ENCODE measurements at regions not wholly inside any gene's neighbourhood (a gene's known extent, or its start where the extent isn't known, plus 50 kb on each side); places are given as distances from the start of the nearest gene placed in this dataset.

DNA sequence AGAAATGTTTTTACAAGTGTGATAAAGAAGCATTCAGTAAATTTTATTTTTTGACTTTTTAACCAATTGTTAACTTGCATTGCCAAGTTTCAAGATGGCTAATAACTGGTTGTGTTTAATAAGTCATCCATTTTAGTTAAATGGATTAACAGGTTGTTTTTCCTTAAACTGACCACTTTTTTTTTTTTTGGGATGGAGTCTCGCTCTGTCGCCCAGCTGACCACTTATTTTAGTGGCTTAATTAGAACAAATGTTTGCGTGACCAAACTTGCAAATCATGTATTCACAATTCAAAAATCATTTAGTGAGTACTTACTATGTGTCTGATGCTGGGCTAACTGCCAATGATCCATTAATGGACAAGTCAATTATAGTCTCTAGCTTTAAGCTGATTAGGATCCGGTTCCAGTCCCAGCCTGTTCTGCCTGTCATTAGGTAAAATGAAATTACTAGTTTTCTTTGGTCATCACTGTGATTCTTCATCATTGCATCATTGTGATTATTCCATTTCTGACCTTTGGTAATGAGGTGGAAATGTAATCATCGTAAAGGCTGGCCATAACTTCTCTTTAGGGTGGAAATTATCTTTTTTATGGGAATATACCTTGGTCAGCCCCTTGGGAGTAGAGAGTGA lies 729.2 kb upstream of the MARCKS start:
- no peaks in the 10 kb centered on the region for H3K27me3 Mint-ChIP-seq
- peaks cover 4% of the 10 kb centered on the region for H3K4me1 Mint-ChIP-seq (ENCODE audit: unreplicated experiment)
- TF ChIP-seq, protein P1, sequence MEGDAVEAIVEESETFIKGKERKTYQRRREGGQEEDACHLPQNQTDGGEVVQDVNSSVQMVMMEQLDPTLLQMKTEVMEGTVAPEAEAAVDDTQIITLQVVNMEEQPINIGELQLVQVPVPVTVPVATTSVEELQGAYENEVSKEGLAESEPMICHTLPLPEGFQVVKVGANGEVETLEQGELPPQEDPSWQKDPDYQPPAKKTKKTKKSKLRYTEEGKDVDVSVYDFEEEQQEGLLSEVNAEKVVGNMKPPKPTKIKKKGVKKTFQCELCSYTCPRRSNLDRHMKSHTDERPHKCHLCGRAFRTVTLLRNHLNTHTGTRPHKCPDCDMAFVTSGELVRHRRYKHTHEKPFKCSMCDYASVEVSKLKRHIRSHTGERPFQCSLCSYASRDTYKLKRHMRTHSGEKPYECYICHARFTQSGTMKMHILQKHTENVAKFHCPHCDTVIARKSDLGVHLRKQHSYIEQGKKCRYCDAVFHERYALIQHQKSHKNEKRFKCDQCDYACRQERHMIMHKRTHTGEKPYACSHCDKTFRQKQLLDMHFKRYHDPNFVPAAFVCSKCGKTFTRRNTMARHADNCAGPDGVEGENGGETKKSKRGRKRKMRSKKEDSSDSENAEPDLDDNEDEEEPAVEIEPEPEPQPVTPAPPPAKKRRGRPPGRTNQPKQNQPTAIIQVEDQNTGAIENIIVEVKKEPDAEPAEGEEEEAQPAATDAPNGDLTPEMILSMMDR (conservative IDR thresholded peaks at IDR 0.05): no peak
- H3K27ac Mint-ChIP-seq: no peak overlapping the region
- H3K9me3 Mint-ChIP-seq: no peaks in the 10 kb centered on the region
- no peaks in the 10 kb centered on the region for H3K36me3 Mint-ChIP-seq
- DNase-seq (ENCODE audit: extremely low spot score, unreplicated experiment): no peak
- H3K4me3 Mint-ChIP-seq: no peak overlapping the region

- no peak overlapping the region for H3K4me3 Mint-ChIP-seq
Measured at GRCh38 chr6:113128661-113129060, 728.5 kb upstream of the MARCKS start.

GRCh38 chr6:113129991-113130390 lies 727.2 kb upstream of the MARCKS start:
- H3K4me3 Mint-ChIP-seq: no peak overlapping the region
- TF ChIP-seq, protein P1 (conservative IDR thresholded peaks at IDR 0.05): no peak
- DNase-seq (ENCODE audit: extremely low spot score, unreplicated experiment): no peak
- H3K9me3 Mint-ChIP-seq: peaks cover 4% of the 10 kb centered on the region
- H3K27me3 Mint-ChIP-seq: no peaks in the 10 kb centered on the region
- H3K4me1 Mint-ChIP-seq (ENCODE audit: unreplicated experiment): no peaks in the 10 kb centered on the region
- no peak overlapping the region for H3K27ac Mint-ChIP-seq
- H3K36me3 Mint-ChIP-seq: no peaks in the 10 kb centered on the region

More at GRCh38 chr6:113128661-113129060, 728.5 kb upstream of the MARCKS start:
- TF ChIP-seq, protein P1 (conservative IDR thresholded peaks at IDR 0.05): no peak
- no peaks in the 10 kb centered on the region for H3K4me1 Mint-ChIP-seq (ENCODE audit: unreplicated experiment)
- no peaks in the 10 kb centered on the region for H3K27me3 Mint-ChIP-seq
- no peak overlapping the region for H3K27ac Mint-ChIP-seq
- peaks cover 4% of the 10 kb centered on the region for H3K9me3 Mint-ChIP-seq
- no peak for DNase-seq (ENCODE audit: extremely low spot score, unreplicated experiment)
- H3K36me3 Mint-ChIP-seq: no peaks in the 10 kb centered on the region

DNA sequence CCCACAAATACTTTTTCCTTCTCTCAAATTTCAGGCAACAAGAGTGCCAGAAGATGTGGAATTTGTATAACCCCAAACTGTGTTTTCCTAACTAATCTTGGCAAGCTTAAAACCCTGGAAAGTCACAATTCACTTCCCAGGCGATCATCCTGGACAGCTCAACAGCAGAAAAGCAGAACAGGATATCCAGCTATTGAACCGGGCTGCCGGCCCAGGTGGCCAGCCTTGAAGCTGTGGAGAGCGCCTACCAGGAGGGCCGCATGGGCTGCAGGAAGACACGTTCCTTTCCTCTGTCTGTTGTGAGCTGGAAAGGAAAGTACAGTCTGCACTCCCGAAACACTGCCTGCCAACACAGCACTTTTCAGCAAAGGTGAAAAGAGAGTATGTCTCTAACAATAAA lies 719.7 kb upstream of the MARCKS start:
- Mint-ChIP-seq H3K4me1 (ENCODE audit: unreplicated experiment) (no peaks in the 10 kb centered on the region), H3K9me3 (peaks cover 4% of the 10 kb centered on the region), H3K27ac (no peak overlapping the region), H3K27me3 (no peaks in the 10 kb centered on the region), H3K4me3 (no peak overlapping the region), H3K36me3 (no peaks in the 10 kb centered on the region)
- DNase-seq (ENCODE audit: extremely low spot score, unreplicated experiment): no peak
- TF ChIP-seq, protein P1 (conservative IDR thresholded peaks at IDR 0.05): no peak

DNA sequence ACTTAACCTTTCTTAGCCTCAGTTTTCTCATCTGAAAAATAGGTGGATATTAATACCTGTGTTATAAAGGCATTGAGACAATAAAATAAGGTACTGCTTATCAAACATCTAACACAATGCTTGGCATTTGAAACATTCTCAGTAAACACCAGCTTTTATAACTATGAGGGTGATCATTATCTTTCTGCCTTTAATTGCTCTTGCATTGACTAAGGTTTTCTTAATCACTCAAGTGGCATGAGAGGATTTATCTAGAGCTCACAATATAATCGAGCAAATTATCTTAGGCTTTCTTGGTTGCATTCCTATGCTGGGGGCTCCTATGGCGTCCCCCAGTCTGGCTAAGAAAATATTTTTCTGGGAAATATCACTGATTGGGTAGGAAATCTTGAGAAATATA lies 716.4 kb upstream of the MARCKS start:
- TF ChIP-seq, protein P1 (conservative IDR thresholded peaks at IDR 0.05): no peak
- no peak for DNase-seq (ENCODE audit: extremely low spot score, unreplicated experiment)
- no peak overlapping the region for H3K4me3 Mint-ChIP-seq
- no peaks in the 10 kb centered on the region for H3K4me1 Mint-ChIP-seq (ENCODE audit: unreplicated experiment)
- H3K36me3 Mint-ChIP-seq: no peaks in the 10 kb centered on the region
- H3K9me3 Mint-ChIP-seq: no peaks in the 10 kb centered on the region
- H3K27ac Mint-ChIP-seq: no peak overlapping the region
- no peaks in the 10 kb centered on the region for H3K27me3 Mint-ChIP-seq

GRCh38 chr6:113141901-113142300 lies 715.2 kb upstream of the MARCKS start:
- no peak overlapping the region for H3K4me3 Mint-ChIP-seq
- no peaks in the 10 kb centered on the region for H3K9me3 Mint-ChIP-seq

More at GRCh38 chr6:113141901-113142300, 715.2 kb upstream of the MARCKS start:
- H3K27me3 Mint-ChIP-seq: no peaks in the 10 kb centered on the region
- TF ChIP-seq, protein P1 (conservative IDR thresholded peaks at IDR 0.05): no peak
- no peaks in the 10 kb centered on the region for H3K4me1 Mint-ChIP-seq (ENCODE audit: unreplicated experiment)
- DNase-seq (ENCODE audit: extremely low spot score, unreplicated experiment): no peak
- H3K27ac Mint-ChIP-seq: no peak overlapping the region
- H3K36me3 Mint-ChIP-seq: no peaks in the 10 kb centered on the region
